NAMALWA (cell line): ENCODE measurements at regions not wholly inside any gene's neighbourhood (a gene's known extent, or its start where the extent isn't known, plus 50 kb on each side); places are given as distances from the start of the nearest gene placed in this dataset.
"Not testable (repeated sequence)": the region's sequence is repeated elsewhere in the genome, so short reads cannot be mapped to it uniquely, and the experiment has no call there.

ENCODE experiments used
- DNase-seq: peaks from one replicate; pipeline ENCODE4 v3.0.0-alpha.2; 2015; ENCODE audit warnings: low spot score

DNA sequence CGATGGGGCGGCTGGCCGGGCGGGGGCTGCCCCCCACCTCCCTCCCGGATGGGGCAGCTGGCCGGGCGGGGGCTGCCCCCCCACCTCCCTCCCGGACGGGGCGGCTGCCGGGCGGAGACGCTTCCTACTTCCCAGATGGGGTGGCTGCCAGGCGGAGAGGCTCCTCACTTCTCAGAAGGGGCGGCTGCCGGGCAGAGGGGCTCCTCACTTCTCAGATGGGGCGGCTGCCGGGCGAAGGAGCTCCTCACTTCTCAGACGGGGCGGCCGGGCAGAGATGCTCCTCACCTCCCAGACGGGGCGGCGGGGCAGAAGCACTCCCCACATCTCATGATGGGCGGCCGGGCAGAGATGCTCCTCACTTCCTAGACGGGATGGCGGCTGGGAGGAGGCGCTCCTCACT lies 138.2 kb upstream of the ZNF91 start:
- not testable (repeated sequence) for DNase-seq

DNA sequence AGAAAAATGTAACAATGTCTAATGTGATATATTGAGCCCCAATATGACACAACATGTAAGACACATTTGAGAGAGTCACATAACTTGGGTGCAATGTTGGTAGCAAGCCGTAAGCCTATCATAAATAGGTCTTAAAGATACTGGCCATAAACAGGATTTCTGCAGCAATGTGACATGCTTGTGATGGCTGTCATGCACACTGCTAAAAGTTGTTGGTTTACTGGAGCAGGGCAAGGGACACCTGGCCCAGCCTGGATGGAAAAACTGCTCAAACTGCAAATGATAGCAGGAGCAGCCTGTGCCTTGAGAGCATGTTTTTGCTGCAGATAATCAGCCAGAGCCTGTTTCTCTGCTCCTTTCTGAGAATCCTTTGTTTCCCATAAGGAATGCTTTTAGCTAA lies 136.7 kb upstream of the ZNF91 start:
- no peak for DNase-seq

DNA sequence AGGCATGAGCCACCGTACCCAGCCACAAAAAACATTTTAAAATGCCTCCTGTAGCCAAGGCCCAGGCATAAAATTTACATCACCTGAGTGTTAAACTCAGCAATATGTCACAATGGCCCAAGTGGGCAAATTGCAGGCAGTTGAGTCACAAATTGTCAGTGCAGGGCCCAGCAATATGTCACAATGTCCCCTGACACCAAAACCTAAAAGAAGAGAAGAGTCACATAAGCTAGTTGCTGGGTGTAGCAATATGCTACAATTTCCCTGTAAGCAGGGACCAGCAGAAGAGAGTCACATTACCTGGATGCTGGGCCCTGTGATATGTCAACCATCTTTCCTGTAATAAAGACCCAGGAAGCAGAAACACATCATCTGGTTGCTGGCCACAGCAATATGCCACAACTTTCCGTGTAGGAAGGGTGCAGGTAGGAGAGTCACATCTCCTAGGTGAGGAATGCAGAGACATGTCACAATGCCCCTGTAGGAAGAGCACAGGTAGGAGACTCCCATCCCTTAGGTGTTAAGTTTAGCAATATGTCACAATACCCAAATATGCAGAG lies 136.0 kb upstream of the ZNF91 start:
- no peak for DNase-seq

DNA sequence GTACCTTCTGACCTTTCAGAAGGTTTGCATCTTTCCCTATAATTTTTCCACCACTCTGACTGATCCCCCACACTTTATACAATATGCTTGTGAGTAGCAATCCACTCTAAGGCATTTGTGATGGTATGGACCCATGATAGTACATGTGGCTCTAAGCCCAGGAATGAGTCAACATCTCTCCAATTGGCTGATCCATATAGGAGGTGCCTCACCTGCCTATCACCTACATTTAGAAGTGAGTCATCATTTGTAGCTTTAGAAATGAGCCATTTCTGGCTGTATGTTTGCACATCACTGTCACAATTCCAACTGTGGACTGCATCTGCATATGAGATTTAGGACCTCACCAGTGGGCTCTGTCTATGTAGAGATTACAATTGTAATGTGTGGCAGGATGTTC lies 133.1 kb upstream of the ZNF91 start:
- DNase-seq: no peak

DNA sequence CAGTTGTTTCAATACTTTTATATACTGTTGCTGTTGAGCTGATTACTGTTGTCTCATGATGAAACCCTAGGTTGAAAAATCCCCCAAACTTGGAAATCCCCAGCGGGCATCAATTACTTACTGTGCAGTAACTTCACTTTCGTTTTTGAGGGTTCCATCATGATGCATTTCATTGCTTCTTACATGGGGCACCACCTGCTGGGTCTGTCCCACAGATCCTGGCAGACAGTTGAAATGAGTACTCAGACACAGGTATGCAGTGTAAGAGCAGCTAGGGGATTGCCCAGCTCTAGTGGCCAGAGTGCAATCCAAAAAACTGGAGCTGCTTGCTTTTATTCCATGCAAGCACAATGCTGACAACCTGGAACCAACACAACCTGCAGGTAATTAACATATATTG lies 132.5 kb upstream of the ZNF91 start:
- DNase-seq: peak; percentile 33

DNA sequence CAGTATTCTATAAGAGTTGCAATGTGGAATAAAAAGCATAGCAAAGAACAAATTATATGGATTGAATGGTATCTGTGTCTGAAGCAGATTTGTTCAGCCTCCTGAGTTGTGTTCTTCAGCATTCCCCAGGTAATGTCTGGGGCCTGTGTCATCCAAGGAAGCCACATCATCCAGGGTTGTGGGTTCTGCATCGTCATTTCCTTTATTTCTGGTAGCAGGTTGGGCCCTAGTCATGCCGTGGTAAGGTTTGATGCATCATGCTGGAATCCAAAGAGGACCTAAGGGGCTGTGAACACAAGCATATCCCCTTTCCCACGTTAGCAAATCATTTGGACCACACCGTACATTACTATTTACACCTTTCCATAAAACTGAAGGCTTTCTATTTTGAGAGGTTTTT lies 131.0 kb upstream of the ZNF91 start:
- DNase-seq: no peak

DNA sequence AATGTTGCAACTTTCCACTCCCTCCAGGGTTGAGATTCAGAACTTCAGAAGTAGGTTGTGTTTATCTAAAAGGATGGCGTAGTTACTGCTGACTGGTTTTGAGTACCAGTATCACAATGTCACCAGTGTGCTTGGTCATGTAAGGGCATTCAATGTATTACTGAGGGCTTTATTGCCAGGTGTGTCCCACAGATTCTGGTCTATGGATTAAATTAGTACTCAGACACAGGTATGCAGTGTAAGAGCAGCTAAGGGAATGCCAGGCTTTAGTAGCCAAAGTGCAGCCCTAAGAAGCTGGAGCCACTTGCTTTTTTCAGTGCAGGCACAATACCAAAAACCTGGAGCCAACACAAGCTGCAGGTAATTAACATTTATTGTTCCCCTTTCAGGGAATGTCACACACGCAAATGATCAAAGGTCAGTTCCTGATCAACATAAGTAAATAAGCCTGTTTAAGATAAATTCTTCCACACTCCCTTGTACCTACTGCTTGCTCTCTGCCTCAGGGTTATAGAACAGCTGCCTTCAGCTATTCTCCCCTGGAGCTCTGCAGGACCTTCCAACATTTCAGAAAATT lies 130.1 kb upstream of the ZNF91 start:
- DNase-seq: no peak

DNA sequence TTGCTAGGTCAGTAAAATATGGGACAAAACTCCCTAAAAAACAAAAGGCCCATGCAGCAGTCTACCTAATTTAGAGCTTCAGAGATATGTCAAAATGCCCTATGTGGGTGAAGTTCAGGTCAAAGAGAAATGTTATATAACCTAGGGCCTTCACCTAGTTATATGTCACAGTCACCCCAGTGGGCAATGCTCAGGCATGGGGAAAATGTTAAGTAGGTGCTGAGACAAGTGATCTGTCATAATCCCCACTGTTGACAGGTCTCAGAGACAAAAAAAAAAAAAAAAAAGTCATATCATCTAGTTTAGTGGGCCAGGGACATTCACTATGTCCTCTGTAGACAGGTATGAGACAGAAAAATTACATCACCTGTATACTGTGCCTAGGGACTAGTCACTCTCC lies 128.6 kb upstream of the ZNF91 start:
- DNase-seq: no peak

DNA sequence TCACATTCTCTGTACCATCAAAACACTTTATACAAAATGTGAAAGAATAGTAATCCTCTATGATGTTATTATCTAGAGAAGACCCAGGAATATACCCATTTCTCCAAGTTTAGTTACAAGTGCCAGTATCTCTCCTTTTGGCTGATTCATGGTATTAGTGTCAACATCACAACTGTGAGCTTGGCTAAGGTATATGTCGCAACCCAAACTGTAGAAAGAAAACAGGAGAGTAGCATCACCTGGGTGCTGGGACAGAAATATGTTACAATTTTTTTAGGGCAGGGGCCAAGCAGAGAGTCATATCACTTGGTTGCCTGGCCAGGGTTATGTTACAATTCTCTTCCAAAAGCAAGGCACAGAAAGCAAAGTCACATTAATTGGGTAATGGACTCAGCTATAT lies 127.2 kb upstream of the ZNF91 start:
- no peak for DNase-seq

DNA sequence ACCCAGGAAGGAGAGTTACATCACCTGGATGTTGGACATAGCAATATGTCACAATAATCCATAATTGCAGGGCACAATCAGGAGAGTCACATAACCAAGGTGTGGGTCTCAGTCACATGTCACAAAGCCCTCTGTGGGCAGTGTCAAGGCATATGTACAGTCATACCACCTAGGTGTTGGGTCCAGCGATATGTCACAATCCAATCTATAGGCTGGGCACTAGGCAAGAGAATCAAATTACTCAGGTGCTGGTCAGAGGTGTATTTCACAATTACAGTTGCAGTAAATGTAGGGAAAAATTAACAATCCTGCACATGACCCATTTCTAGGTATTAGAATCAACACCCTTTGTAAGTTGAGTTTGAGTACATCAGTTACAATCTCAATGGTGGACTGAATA lies 126.2 kb upstream of the ZNF91 start:
- DNase-seq: no peak

DNA sequence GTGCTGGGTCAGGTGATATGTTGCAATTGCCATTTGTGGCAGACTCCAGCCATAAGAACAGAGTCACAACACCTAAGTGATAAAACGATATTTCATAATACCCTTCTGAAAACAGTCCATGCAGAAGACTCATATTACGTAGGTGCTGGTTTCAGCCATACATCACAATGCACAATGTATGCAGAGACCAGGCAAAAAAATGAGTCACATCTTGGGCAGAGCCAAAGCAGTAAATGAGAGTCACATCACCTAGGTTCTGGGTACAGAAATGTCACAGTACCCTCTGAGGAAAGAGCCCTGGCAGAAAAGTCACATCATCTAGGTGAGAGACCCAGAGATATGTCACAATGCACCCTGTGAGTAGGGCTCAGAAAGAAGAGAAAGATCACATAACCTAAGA lies 125.2 kb upstream of the ZNF91 start:
- DNase-seq: no peak

DNA sequence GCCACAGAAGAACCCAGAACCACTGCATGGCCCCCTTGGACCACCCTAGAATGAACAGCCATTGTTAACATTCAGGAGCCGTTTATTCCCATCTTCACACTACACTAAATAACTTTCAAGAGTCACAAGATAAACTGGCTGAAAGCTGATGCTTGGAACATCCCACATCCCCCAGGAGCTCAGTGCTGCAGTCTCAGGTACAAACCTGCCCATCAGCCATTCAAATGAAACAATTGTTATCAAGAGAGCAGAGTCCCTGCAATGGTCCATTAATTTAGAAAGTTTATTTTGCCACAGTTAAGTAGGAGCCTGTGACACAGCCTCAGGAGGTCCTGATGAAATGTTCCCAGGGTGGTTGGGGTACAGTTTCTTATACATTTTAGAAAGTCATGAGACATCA lies 123.8 kb upstream of the ZNF91 start:
- no peak for DNase-seq

DNA sequence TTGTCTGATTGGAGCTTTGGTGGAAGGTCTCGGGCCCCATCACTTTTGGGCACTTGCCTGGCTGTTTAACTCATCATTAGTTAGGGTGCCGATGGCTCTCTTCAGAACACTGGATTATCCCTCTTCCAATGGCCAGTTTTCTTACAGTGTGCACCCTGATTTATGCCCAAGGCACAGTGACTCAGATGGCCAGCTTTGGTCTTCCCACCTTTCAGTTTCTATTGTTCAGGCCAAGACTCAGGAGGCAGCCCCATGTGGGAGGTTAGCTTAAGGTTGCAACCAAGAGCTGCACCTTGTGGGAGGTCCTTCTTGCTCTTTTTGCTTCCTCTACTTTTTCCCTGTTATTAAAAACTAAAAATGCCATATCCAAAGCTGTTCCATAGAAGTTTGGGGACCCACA lies 121.0 kb upstream of the ZNF91 start:
- no peak for DNase-seq

DNA sequence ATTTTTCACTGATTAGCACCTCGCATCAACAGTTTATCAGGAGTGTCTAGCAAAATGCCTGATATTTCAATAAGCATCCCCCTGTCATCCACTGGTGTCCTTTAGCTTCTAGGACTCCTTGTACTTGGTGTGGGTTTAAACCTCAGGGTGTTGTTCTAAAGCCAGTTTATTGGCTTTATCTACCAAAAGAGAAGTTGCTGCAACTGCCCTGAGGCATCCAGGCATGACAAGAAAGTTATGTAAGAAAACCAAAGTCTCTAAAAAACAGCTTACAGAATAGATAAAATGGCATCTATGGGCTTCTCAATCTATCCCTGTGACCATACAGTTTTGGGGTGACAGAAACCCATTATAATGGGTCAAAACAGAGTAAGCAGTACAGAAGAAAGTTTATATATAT lies 120.3 kb upstream of the ZNF91 start:
- DNase-seq: no peak

DNA sequence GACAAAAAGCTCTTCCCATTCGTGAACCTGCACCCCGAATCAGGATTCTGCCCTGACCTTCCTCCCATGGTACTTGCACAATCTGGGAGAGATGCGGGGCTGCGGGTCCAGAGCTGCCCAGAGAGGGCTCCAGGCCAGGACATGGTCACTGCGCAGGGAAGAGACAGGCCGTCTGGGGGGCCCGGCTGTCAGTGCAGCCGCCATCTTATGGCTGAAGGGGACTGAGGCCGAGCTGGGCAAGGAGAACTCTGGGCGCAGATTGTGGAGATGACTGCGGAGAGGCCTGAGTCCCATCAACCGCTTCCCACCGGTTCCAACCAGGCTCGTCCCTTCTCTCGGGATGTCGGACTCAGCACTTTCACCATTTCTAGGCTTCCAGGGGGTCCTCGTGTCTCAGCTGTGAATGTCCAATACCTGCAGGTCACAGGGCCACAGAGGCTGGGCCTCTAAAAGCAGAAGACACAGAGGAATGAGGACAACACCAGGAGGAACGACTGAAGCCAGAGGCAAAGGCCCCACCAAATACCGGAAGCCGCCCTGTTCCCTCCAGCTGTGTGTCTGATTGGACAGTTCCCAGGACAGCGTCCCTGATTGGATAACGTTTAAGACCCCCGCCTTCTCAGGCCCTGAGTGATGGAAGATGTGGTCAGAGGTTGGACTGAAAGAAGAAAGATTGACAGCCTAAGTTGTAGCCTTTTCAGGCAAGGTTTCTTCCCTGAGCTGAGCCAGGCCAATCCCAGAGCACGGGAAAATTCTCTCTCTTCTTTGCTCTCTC lies 117.1 kb upstream of the ZNF91 start:
- no peak for DNase-seq

DNA sequence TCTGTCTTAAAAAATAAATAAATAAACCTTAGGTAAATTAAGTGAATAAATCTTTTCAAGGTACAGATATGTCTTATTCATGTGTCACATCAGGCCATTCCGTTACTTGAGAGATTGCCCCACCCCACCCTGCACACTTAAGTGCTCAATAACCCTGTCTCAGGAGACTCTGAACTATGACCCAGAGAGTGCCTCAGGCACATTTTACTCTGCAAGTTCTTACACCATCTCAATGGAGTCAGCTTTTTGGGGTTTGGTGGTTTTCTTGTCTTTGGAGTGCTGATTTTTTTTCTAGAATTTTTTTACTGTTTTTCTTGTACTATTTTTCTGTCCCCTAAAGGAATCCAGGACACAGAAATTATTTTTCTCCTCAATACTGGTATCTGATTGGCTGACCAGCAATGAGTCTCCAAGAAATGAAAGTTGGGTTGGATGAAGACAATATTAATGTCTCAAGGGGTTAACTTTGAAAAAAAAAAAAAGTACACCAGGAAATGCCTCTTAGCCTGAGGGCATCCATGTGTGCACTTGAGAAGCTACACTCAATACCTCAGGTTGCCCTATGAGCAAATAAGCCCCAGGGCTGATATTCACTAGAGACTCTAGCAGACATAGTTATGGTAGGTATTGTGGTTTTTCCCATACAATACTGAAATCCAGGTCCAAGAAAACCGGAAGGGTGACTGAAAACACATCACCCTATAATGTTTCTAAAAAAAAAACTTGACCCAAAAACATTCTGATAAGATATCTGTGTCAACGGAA lies 114.6 kb upstream of the ZNF91 start:
- DNase-seq: no peak

DNA sequence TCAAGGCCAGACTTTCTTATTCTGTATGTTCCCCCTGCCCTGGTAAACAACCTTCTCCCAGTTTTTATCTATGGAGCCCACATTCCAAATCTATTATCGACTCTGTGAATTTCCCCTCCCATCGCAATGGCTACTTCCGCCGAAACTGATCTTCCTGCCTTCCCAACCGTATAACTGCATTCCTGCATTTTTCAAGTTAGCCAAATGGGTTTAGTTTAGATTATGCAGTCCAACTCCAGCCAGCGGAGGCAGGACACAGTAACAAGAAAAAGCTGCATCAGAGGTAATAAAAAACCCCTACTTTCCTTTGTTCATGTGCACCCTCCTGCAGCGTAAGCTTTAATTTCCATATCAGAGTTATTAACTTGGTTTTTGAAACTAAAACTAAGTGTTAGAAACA lies 112.2 kb upstream of the ZNF91 start:
- no peak for DNase-seq

DNA sequence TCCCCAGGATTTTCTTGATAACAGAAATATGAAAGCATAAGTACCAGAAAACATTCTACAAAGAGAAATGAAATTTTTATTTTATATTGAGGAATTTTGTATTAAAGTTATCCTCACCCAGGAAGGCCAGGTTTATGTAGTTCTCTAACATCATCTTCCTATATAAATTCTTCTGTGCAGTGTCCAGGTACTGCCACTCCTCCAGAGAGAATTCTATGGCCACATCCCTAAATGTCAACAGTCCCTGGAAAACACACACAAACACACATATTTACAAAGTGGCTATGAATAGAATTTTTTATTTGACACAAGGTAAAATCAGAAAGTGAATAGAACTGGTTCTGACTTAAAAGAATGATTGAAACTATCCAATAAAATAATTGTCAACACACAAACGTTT lies 110.5 kb upstream of the ZNF91 start:
- no peak for DNase-seq

DNA sequence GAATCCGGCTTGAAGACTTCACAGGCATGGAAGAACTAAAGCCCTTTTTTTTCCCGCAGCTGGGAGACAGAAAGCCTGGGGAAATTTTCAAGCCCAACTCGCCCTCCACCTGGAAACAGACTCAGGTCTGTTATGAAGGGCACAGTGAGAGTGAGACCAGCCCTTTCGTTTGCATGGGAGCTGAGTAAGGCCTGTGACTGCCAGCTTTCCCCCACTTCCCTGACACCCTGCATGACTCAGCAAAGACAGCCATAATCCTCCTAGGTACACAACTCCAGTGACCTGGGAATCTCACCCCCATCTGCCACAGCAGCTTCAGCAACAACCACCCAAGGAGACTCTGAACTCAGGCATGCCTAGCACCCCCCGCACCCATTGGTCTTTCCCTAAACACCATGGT lies 87.6 kb upstream of the ZNF91 start:
- DNase-seq: no peak

DNA sequence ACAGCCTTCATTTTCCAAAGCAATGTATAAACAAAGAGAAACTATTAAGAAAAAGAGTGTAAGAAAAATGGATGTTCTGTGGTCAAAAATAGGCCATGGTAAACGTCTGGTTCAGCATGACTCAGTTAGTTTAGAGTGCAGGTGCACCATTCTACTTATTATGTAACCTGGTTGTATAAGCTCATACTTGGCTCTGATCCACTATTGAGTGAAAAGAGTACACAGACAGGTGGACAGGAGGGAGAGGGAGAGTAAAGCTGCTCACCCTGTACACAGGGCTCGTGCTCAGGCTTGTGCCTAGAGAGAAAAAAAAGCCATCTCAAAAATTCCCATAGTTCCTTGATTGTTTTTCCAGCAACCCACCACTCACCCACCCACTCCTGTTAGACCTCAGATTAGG lies 85.8 kb upstream of the ZNF91 start:
- DNase-seq: no peak

DNA sequence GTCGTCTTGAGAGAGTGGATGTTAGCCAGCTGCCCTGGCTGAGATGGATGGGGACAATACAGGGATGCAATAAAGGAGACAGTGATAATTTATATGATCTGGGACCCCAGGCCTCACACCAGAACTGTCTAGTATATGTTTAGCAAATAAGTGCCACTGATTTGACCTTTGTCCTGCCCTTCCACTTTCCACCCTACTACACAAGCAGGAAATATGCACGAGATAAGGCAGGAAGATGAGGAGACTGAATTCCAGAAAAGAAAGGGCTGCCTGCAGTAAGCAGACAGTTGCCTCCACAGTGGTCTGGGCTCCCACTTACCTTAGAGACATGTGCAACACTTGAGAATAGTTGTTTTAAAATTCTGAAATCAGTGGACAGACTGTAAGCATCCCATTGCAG lies 80.2 kb upstream of the ZNF91 start:
- no peak for DNase-seq

DNA sequence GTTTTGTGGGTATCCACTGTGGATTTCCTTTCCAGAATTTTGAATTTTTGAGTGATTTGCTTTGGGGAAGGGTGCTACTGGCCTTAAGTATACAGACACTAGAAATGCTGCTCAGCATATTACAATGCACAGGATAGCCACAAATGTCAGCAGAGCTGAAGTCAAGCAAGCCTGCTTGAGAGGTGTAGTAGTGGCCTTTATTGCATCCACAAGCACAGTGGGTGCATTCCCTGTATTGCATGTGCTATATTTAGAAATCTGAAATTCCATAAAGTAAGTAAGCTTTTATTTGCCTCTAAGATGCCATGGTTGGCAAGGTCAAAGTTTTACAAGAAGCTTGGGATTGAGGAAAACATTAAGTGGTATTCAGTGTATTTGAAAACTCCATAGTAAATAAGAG lies 79.5 kb upstream of the ZNF91 start:
- DNase-seq: no peak

DNA sequence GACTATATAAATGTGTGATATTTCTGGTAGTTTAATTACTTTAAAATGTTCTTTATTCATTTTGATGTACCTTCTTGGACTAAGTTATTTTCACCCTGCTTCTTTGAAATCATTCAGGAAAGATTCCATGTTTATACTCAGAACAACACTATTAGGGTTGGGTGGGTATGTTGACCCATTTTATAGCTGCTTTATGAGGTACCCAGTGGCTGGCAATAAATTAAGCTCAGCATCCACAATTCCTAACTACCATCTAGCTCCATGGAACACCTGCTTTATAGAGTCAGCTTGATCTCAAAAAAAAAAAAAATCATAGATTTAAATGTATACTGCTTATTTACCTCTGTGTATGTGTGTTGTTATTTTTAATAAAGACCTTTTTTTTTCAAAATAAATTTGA lies 78.9 kb upstream of the ZNF91 start:
- no peak for DNase-seq
